ENCODE measurements at regions not wholly inside any gene's neighbourhood (a gene's known extent, or its start where the extent isn't known, plus 50 kb on each side); places are given as distances from the start of the nearest gene placed in this dataset.

GRCh38 chr6:81614292-81614691, 138.2 kb downstream of the TENT5A start:
- TF ChIP-seq CTCF (conservative IDR thresholded peaks at IDR 0.05) (no peak), ZFX (IDR thresholded peaks at IDR 0.05) (no peak)
